Erythroblast (primary cell): ENCODE measurements at regions not wholly inside any gene's neighbourhood (a gene's known extent, or its start where the extent isn't known, plus 50 kb on each side); places are given as distances from the start of the nearest gene placed in this dataset.

ENCODE experiments used
- GATA1 ChIP-seq: IDR thresholded peaks from 2 replicates; pipeline ENCODE4 v1.6.1; 2011; ENCODE audit warnings: low read depth, mild to moderate bottlenecking, control low read depth, low read length, moderate library complexity
- POLR2A ChIP-seq: IDR thresholded peaks from 2 replicates; pipeline ENCODE4 v1.6.1; 2011; ENCODE audit warnings: mild to moderate bottlenecking, low read length

- TF ChIP-seq POLR2A (no peak), GATA1 (no peak)
These were observed 385.4 kb downstream of the ZIC1 start for GRCh38 chr3:147794596-147794995.
